ENCODE measurements at regions not wholly inside any gene's neighbourhood (a gene's known extent, or its start where the extent isn't known, plus 50 kb on each side); places are given as distances from the start of the nearest gene placed in this dataset.

DNA sequence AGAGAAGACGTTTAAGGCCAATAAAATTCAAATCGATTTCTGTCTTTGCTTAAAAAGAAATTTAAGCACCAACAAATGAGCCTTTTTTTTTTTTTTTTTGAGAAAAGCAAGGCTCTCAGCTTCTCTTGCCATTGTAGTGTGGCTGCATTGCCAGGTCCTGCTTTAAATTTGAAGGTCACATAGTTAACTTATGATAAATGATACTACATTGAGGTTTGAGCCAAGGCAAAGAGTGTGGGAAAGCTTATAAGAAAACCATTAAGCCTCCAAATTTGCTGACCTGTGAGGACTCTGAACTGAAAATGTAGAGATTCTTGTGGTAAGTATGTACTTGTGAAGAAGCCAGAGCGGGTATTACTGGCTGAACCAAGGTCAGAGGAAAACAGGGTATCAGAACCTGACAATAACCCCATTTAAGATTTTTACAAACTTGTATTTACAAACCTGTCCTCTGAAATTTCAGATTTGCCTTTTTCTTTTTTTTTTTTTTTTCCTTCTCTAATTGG, 519.7 kb upstream of the RGMA start:
- Mint-ChIP-seq H3K4me3 (no peak overlapping the region), H3K9me3 (peaks cover 13% of the 10 kb centered on the region), H3K4me1 (ENCODE audit: unreplicated experiment) (peaks cover 10% of the 10 kb centered on the region), H3K36me3 (peaks cover 3% of the 10 kb centered on the region), H3K27ac (no peak overlapping the region), H3K27me3 (peaks cover 9% of the 10 kb centered on the region)
- no peak for DNase-seq (ENCODE audit: extremely low spot score, unreplicated experiment)
- TF ChIP-seq CTCF (conservative IDR thresholded peaks at IDR 0.05), result no peak

GRCh38 chr15:93603550-93603949, 514.5 kb upstream of the RGMA start:
- H3K4me3 Mint-ChIP-seq, result no peak overlapping the region
- no peaks in the 10 kb centered on the region for H3K9me3 Mint-ChIP-seq
- peaks cover 13% of the 10 kb centered on the region for H3K27me3 Mint-ChIP-seq
- no peak for TF ChIP-seq CTCF (conservative IDR thresholded peaks at IDR 0.05)
- H3K4me1 Mint-ChIP-seq (ENCODE audit: unreplicated experiment), result peaks cover 7% of the 10 kb centered on the region
- H3K27ac Mint-ChIP-seq, result no peak overlapping the region
- no peak for DNase-seq (ENCODE audit: extremely low spot score, unreplicated experiment)
- H3K36me3 Mint-ChIP-seq, result no peaks in the 10 kb centered on the region

- no peaks in the 10 kb centered on the region for H3K36me3 Mint-ChIP-seq
- no peak for TF ChIP-seq CTCF (conservative IDR thresholded peaks at IDR 0.05)
- H3K27ac Mint-ChIP-seq, result no peak overlapping the region
- peaks cover 16% of the 10 kb centered on the region for H3K27me3 Mint-ChIP-seq
- no peak for DNase-seq (ENCODE audit: extremely low spot score, unreplicated experiment)
- H3K4me3 Mint-ChIP-seq, result no peak overlapping the region
- peaks cover 3% of the 10 kb centered on the region for H3K4me1 Mint-ChIP-seq (ENCODE audit: unreplicated experiment)
- no peaks in the 10 kb centered on the region for H3K9me3 Mint-ChIP-seq
Measured at GRCh38 chr15:93587059-93587521, 498.1 kb upstream of the RGMA start.

- no peak for TF ChIP-seq CTCF (conservative IDR thresholded peaks at IDR 0.05)
- H3K36me3 Mint-ChIP-seq, result no peaks in the 10 kb centered on the region
- peaks cover 4% of the 10 kb centered on the region for H3K9me3 Mint-ChIP-seq
- peaks cover 16% of the 10 kb centered on the region for H3K27me3 Mint-ChIP-seq
- no peak overlapping the region for H3K4me3 Mint-ChIP-seq
- peaks cover 3% of the 10 kb centered on the region for H3K4me1 Mint-ChIP-seq (ENCODE audit: unreplicated experiment)
- DNase-seq (ENCODE audit: extremely low spot score, unreplicated experiment), result no peak
- H3K27ac Mint-ChIP-seq, result no peak overlapping the region
Measured at GRCh38 chr15:93585012-93585411, 496.0 kb upstream of the RGMA start.

DNA sequence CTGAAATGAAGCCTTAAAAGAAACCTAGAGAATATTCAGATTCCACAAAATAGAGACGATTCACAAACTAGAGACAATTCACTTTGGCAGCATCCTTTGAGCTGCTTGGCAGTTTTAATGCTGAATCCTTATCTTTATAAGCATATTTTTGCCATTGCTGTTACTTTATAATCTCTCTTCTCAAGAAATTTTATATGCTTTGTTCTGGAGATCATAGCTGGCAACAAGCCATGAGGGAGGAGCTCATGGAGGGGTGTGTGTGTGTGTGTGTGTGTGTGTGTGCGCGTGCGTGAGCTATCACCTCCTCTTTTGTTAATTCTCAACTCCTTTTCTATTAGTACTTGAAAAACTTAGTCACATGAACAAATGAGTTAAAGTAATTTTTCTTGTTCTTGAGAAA, 495.0 kb upstream of the RGMA start:
- H3K27me3 Mint-ChIP-seq, result peaks cover 9% of the 10 kb centered on the region
- DNase-seq (ENCODE audit: extremely low spot score, unreplicated experiment), result no peak
- peaks cover 8% of the 10 kb centered on the region for H3K9me3 Mint-ChIP-seq
- H3K27ac Mint-ChIP-seq, result no peak overlapping the region
- peaks cover 3% of the 10 kb centered on the region for H3K4me1 Mint-ChIP-seq (ENCODE audit: unreplicated experiment)
- TF ChIP-seq CTCF (conservative IDR thresholded peaks at IDR 0.05), result no peak
- H3K36me3 Mint-ChIP-seq, result no peaks in the 10 kb centered on the region
- no peak overlapping the region for H3K4me3 Mint-ChIP-seq

DNA sequence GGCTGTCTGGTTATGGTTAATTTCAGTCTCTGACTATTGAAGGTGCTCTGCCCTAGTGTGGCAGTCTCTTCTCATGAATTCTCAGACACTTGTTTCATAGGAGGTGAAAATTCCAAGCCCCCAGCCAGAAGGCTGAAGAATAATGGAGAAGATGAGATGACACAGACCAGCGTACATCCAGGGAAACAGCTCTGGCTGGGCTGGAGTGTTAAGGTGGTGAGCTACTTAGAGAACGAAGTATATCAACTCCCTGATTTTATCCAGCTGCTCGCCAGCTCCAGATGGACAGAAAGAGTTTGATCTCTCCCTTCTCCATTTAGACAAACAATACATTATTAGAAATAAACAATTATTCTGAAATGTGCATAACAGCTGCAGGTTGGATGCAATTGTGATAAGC, 494.5 kb upstream of the RGMA start:
- TF ChIP-seq CTCF (conservative IDR thresholded peaks at IDR 0.05), result no peak
- H3K4me1 Mint-ChIP-seq (ENCODE audit: unreplicated experiment), result peaks cover 3% of the 10 kb centered on the region
- peaks cover 8% of the 10 kb centered on the region for H3K9me3 Mint-ChIP-seq

More for the DNA sequence above, 494.5 kb upstream of the RGMA start:
- Mint-ChIP-seq H3K27me3 (peaks cover 8% of the 10 kb centered on the region), H3K27ac (no peak overlapping the region), H3K36me3 (no peaks in the 10 kb centered on the region), H3K4me3 (no peak overlapping the region)
- no peak for DNase-seq (ENCODE audit: extremely low spot score, unreplicated experiment)
